WTC11 (cell line): ENCODE measurements at regions not wholly inside any gene's neighbourhood (a gene's known extent, or its start where the extent isn't known, plus 50 kb on each side); places are given as distances from the start of the nearest gene placed in this dataset.

Source experiments
- ATAC-seq: fragments of 200-7000 bp; cut with Tn5 transposase; 2 replicates; pipeline ENCODE4 v1.10.0; 2021; ENCODE audit warnings: mild to moderate bottlenecking, moderate library complexity
- CTCF ChIA-PET: fragments of 300-600 bp; sonication (Branson Sonifier 250); formaldehyde crosslinking; loops from one replicate; lab custom pipeline; 2021; ENCODE audit warnings: antibody characterized with exemption; lab: Charles Lee
- POLR2A ChIA-PET: fragments of 350-600 bp; sonication (Branson Sonifier 250); formaldehyde crosslinking; loops from one replicate; lab custom pipeline; 2021; ENCODE audit warnings: antibody characterized with exemption; lab: Charles Lee
- DNase-seq: peaks from one replicate; pipeline ENCODE4 v3.0.0; 2021; ENCODE audit warnings: low spot score
- H3K27ac Mint-ChIP-seq: 2 replicates; pipeline ENCODE4 v1.8.0; 2021; ENCODE audit warnings: mixed read lengths
- H3K27me3 Mint-ChIP-seq: 2 replicates; pipeline ENCODE4 v1.8.0; 2021; ENCODE audit warnings: low read depth, mild to moderate bottlenecking, moderate library complexity, mixed read lengths
- H3K36me3 Mint-ChIP-seq: 2 replicates; pipeline ENCODE4 v1.8.0; 2021; ENCODE audit warnings: mixed read lengths
- H3K4me1 Mint-ChIP-seq: 2 replicates; pipeline ENCODE4 v1.8.0; 2022; ENCODE audit warnings: mixed read lengths
- H3K4me3 Mint-ChIP-seq: 2 replicates; pipeline ENCODE4 v1.8.0; 2021; ENCODE audit warnings: mild to moderate bottlenecking, moderate library complexity, mixed read lengths
- H3K9me3 Mint-ChIP-seq: 2 replicates; pipeline ENCODE4 v1.8.0; 2021; ENCODE audit warnings: mixed read lengths
- KAT7 ChIP-seq: sonication (generic); formaldehyde crosslinking; IDR thresholded peaks from 2 replicates; pipeline ENCODE4 v1.8.1; 2023; ENCODE audit warnings: missing genetic modification reagents, mild to moderate bottlenecking, borderline replicate concordance
- MXD4 ChIP-seq: fragments of 250-450 bp; sonication (Bioruptor Pico); IDR thresholded peaks from 2 replicates; pipeline ENCODE4 v1.8.0; 2021; ENCODE audit warnings: mild to moderate bottlenecking, moderate library complexity, borderline replicate concordance
- MYBL2 ChIP-seq: sonication (generic); formaldehyde crosslinking; IDR thresholded peaks from 2 replicates; pipeline ENCODE4 v1.8.1; 2023; ENCODE audit warnings: mild to moderate bottlenecking, moderate library complexity, missing genetic modification reagents
- OVOL2 ChIP-seq: fragments of 250-450 bp; sonication (Bioruptor Pico); IDR thresholded peaks from 2 replicates; pipeline ENCODE4 v1.9.0; 2021; ENCODE audit warnings: mild to moderate bottlenecking, borderline replicate concordance
- RORB ChIP-seq: fragments of 250-450 bp; sonication (Bioruptor Pico); IDR thresholded peaks from 2 replicates; pipeline ENCODE4 v1.9.0; 2021; ENCODE audit warnings: mild to moderate bottlenecking
- SMAD4 ChIP-seq: sonication (generic); formaldehyde crosslinking; IDR thresholded peaks from 2 replicates; pipeline ENCODE4 v1.8.0; 2022; ENCODE audit warnings: mild to moderate bottlenecking, missing genetic modification reagents
- ZNF232 ChIP-seq: sonication (generic); formaldehyde crosslinking; IDR thresholded peaks from 2 replicates; pipeline ENCODE4 v1.8.0; 2022; ENCODE audit warnings: mild to moderate bottlenecking, missing genetic modification reagents
- ZNF423 ChIP-seq: fragments of 250-450 bp; sonication (Bioruptor Pico); IDR thresholded peaks from 2 replicates; pipeline ENCODE4 v2.1.2; 2022; ENCODE audit warnings: mild to moderate bottlenecking, moderate library complexity
- ZNF671 ChIP-seq: fragments of 250-450 bp; sonication (Bioruptor Pico); IDR thresholded peaks from 2 replicates; pipeline ENCODE4 v1.8.0; 2021; ENCODE audit warnings: mild to moderate bottlenecking
- TF ChIP-seq, protein P1 (sequence below): sonication (generic); formaldehyde crosslinking; IDR thresholded peaks from 2 replicates; pipeline ENCODE4 v1.8.1; 2023; ENCODE audit warnings: mild to moderate bottlenecking, moderate library complexity, missing genetic modification reagents
- TF ChIP-seq, protein P2 (sequence below): sonication (generic); formaldehyde crosslinking; IDR thresholded peaks from 2 replicates; pipeline ENCODE4 v1.8.1; 2023; ENCODE audit warnings: mild to moderate bottlenecking, missing genetic modification reagents
- TF ChIP-seq, protein P3 (sequence below): sonication (generic); formaldehyde crosslinking; IDR thresholded peaks from 2 replicates; pipeline ENCODE4 v1.8.1; 2023; ENCODE audit warnings: mild to moderate bottlenecking, missing genetic modification reagents, moderate library complexity
- TF ChIP-seq, protein P4 (sequence below): sonication (generic); formaldehyde crosslinking; conservative IDR thresholded peaks from 2 replicates; pipeline ENCODE4 v1.8.1; 2023; ENCODE audit warnings: mild to moderate bottlenecking, low read depth, missing genetic modification reagents, moderate library complexity
- TF ChIP-seq, protein P5 (sequence below): fragments of 250-450 bp; sonication (Bioruptor Pico); conservative IDR thresholded peaks from 2 replicates; pipeline ENCODE4 v1.9.0; 2021; ENCODE audit warnings: mild to moderate bottlenecking
- TF ChIP-seq, protein P6 (sequence below): sonication (generic); formaldehyde crosslinking; IDR thresholded peaks from 2 replicates; pipeline ENCODE4 v1.8.1; 2023; ENCODE audit warnings: mild to moderate bottlenecking, missing genetic modification reagents, moderate library complexity

DNA sequence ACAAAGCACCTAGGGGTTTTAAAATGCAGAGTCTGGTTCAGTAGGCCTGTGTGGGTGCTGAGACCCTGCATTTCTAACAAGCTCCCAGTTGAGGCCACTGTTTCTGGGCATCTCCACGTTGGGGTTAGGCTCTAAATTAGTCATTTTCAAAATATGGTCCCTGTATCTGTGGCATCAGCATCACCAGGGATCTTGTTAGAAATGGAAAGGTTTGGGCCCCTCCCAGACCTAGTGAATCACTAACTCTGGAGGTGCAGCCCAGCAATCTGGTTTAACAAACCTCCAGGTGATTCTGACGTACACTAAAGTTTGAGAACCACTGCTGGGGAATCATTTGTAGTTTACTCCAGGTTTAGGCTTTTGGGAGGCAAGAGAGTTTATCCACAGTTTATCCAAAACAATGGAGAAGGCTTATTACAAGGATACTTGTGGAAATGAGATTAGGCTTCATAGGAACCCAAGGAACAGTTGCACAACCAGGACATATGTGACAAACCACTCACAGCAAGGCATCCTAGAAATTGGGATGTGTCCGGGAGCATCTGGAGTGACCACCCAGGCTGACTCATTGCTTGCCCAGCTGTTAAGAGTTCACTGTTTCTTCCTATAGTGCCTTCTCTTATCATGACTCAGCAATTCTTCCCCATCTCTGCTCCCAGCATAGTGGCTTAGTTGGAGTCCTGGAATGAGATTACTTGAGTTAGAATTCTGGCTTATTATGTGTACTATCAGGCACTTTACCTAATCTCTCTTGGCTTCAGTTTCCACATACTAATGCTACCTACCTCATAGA lies 71.6 kb upstream of the STXBP6 start:
- no peak; the same call in 1 of the 2 replicates for ATAC-seq
- H3K27ac Mint-ChIP-seq, result no peak overlapping the region
- H3K36me3 Mint-ChIP-seq, result no peaks in the 10 kb centered on the region
- H3K9me3 Mint-ChIP-seq, result no peaks in the 10 kb centered on the region
- H3K27me3 Mint-ChIP-seq, result no peaks in the 10 kb centered on the region; the same call in 1 of the 2 replicates
- no peak for DNase-seq
- H3K4me3 Mint-ChIP-seq, result no peak overlapping the region
- POLR2A ChIA-PET, result no interaction called here
- H3K4me1 Mint-ChIP-seq, result peaks cover 3% of the 10 kb centered on the region; the same call in 1 of the 2 replicates
- TF ChIP-seq OVOL2 (no peak), RORB (CRISPR knock-in tag) (no peak), KAT7 (CRISPR knock-in tag) (no peak), MYBL2 (no peak), ZNF232 (no peak), SMAD4 (CRISPR knock-in tag) (no peak), ZNF423 (CRISPR knock-in tag) (no peak), ZNF671 (CRISPR knock-in tag) (no peak), MXD4 (CRISPR knock-in tag) (no peak)
- TF ChIP-seq, protein P1, sequence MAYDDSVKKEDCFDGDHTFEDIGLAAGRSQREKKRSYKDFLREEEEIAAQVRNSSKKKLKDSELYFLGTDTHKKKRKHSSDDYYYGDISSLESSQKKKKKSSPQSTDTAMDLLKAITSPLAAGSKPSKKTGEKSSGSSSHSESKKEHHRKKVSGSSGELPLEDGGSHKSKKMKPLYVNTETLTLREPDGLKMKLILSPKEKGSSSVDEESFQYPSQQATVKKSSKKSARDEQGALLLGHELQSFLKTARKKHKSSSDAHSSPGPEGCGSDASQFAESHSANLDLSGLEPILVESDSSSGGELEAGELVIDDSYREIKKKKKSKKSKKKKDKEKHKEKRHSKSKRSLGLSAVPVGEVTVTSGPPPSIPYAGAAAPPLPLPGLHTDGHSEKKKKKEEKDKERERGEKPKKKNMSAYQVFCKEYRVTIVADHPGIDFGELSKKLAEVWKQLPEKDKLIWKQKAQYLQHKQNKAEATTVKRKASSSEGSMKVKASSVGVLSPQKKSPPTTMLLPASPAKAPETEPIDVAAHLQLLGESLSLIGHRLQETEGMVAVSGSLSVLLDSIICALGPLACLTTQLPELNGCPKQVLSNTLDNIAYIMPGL (CRISPR knock-in tag), result no peak
- TF ChIP-seq, protein P2, sequence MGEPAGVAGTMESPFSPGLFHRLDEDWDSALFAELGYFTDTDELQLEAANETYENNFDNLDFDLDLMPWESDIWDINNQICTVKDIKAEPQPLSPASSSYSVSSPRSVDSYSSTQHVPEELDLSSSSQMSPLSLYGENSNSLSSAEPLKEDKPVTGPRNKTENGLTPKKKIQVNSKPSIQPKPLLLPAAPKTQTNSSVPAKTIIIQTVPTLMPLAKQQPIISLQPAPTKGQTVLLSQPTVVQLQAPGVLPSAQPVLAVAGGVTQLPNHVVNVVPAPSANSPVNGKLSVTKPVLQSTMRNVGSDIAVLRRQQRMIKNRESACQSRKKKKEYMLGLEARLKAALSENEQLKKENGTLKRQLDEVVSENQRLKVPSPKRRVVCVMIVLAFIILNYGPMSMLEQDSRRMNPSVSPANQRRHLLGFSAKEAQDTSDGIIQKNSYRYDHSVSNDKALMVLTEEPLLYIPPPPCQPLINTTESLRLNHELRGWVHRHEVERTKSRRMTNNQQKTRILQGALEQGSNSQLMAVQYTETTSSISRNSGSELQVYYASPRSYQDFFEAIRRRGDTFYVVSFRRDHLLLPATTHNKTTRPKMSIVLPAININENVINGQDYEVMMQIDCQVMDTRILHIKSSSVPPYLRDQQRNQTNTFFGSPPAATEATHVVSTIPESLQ (CRISPR knock-in tag), result no peak
- TF ChIP-seq, protein P3, sequence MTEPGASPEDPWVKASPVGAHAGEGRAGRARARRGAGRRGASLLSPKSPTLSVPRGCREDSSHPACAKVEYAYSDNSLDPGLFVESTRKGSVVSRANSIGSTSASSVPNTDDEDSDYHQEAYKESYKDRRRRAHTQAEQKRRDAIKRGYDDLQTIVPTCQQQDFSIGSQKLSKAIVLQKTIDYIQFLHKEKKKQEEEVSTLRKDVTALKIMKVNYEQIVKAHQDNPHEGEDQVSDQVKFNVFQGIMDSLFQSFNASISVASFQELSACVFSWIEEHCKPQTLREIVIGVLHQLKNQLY (CRISPR knock-in tag), result no peak
- TF ChIP-seq, protein P4, sequence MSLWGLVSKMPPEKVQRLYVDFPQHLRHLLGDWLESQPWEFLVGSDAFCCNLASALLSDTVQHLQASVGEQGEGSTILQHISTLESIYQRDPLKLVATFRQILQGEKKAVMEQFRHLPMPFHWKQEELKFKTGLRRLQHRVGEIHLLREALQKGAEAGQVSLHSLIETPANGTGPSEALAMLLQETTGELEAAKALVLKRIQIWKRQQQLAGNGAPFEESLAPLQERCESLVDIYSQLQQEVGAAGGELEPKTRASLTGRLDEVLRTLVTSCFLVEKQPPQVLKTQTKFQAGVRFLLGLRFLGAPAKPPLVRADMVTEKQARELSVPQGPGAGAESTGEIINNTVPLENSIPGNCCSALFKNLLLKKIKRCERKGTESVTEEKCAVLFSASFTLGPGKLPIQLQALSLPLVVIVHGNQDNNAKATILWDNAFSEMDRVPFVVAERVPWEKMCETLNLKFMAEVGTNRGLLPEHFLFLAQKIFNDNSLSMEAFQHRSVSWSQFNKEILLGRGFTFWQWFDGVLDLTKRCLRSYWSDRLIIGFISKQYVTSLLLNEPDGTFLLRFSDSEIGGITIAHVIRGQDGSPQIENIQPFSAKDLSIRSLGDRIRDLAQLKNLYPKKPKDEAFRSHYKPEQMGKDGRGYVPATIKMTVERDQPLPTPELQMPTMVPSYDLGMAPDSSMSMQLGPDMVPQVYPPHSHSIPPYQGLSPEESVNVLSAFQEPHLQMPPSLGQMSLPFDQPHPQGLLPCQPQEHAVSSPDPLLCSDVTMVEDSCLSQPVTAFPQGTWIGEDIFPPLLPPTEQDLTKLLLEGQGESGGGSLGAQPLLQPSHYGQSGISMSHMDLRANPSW, result no peak
- TF ChIP-seq, protein P5, sequence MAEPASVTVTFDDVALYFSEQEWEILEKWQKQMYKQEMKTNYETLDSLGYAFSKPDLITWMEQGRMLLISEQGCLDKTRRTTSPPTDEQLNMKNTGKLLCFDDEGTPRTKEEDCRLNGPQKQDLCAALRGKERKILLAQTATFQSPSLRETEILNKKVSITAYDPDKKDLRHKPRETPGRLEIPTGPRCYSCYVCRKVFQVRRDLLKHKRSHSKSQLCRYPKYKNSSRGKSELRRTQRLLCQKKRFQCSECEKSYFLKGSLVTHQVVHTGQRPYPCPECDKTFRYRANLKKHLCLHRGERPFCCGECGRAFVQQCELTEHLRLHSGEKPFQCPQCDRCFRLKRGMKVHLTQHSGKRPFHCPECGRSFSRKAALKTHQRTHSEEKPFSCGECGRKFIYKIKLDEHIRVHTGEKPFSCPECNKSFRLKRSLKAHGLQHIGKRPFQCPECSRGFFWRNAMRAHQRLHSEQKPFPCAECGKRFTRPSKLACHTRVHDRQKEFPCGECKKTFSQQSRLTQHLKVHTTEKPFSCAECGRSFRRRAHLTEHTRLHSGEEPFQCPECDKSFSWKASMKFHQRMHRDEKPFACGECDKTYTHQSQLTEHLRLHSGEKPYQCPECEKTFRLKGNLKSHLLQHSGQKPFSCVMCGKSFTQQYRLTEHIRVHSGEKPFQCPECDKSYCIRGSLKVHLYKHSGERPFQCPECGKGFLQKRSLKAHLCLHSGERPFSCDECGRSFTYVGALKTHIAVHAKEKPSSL (CRISPR knock-in tag), result no peak
- TF ChIP-seq, protein P6, sequence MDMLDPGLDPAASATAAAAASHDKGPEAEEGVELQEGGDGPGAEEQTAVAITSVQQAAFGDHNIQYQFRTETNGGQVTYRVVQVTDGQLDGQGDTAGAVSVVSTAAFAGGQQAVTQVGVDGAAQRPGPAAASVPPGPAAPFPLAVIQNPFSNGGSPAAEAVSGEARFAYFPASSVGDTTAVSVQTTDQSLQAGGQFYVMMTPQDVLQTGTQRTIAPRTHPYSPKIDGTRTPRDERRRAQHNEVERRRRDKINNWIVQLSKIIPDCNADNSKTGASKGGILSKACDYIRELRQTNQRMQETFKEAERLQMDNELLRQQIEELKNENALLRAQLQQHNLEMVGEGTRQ (CRISPR knock-in tag), result no peak
- TF ChIP-seq, all 79 proteins: peak for 0
- CTCF ChIA-PET, result interaction anchor here (1.3 to 1.6 kb wide), 2 partner anchors 11 to 315 kb away, joined by 4 to 9 read pairs; no protein-coding TSS in a partner anchor
